Tibial nerve (tissue), 4 donors: ENCODE measurements at regions not wholly inside any gene's neighbourhood (a gene's known extent, or its start where the extent isn't known, plus 50 kb on each side); places are given as distances from the start of the nearest gene placed in this dataset.

Experiments
- DNase-seq, 2 donors: peaks; one replicate each; pipeline ENCODE4 v3.0.0-alpha.2; 2019; ENCODE audit warnings: low spot score in 2 of 2
- H3K27ac ChIP-seq, 4 donors: fragments of 200-600 bp; sonication (generic) in 3 of 4; one replicate each; pipeline ENCODE4 v1.5.1; 2017 to 2019; ENCODE audit warnings: mild to moderate bottlenecking in 1 of 4
- H3K27me3 ChIP-seq, 2 donors: fragments of 200-600 bp; sonication (generic) in 1 of 2; one replicate each; pipeline versions ENCODE4 v1.5.1 to v1.6.0; 2017 to 2019
- H3K36me3 ChIP-seq, 3 donors: fragments of 200-600 bp; sonication (generic); one replicate each; pipeline ENCODE4 v1.5.1; 2018 to 2019
- H3K4me1 ChIP-seq, 4 donors: fragments of 200-600 bp; sonication (generic) in 3 of 4; one replicate each; pipeline ENCODE4 v1.5.1; 2017 to 2019
- H3K4me3 ChIP-seq, 4 donors: fragments of 200-600 bp; sonication (generic) in 3 of 4; one replicate each; pipeline ENCODE4 v1.5.1; 2017 to 2019; ENCODE audit warnings: mild to moderate bottlenecking in 1 of 4, moderate library complexity in 1 of 4
- H3K9me3 ChIP-seq, 4 donors: fragments of 200-600 bp; sonication (generic) in 3 of 4; one replicate each; pipeline ENCODE4 v1.5.1; 2017 to 2019
- EP300 ChIP-seq, 2 donors: sonication (generic); formaldehyde crosslinking; IDR thresholded peaks; one replicate each; pipeline ENCODE4 v1.6.1; 2017; ENCODE audit warnings: antibody characterized with exemption in 2 of 2, mild to moderate bottlenecking in 1 of 2
- POLR2A ChIP-seq, 2 donors: fragments of 450-650 bp; IDR thresholded peaks; one replicate each; pipeline ENCODE4 v1.6.1; 2017; ENCODE audit warnings: antibody characterized with exemption in 2 of 2, mild to moderate bottlenecking in 2 of 2, moderate library complexity in 2 of 2
- WGBS, 2 donors: methylation state at CpG; one replicate each; pipeline ENCODE4 v1.1.5; 2018; 5-methylcytosine and 5-hydroxymethylcytosine counted together
- TF ChIP-seq, protein P1 (sequence below), 5 experiments: fragments of 200-600 bp in 3 of 5; fragments of 450-650 bp in 2 of 5; sonication (generic) in 3 of 5; IDR thresholded peaks; one replicate each; pipeline ENCODE4 v1.5.1; 2016 to 2019; ENCODE audit warnings: antibody characterized with exemption in 5 of 5, mild to moderate bottlenecking in 3 of 5, moderate library complexity in 2 of 5

DNA sequence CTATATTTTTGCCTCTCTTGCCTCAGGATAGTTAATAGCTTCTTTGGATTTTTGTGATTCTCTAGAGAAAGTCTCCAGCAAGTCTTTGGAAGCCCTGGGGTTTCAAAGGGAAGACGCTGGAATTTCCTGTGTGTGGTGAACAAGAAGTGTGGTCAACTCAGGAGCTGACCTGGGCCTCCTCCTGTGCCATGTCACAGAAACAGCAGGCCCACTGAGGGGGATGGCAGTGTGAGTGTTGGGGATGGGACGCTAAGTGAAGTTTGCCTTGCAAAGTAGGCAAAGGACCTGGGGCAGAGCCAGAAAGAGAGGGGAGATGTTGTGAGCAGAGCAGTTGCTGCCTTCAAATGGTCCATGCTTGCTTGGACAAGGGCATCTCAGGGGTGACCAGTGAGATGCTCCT, 226.3 kb downstream of the DMRT2 start:
- Histone ChIP-seq H3K9me3 (no peaks in the 10 kb centered on the region), H3K27ac (no peak overlapping the region), H3K27me3 (no peaks in the 10 kb centered on the region), H3K4me3 (no peak overlapping the region), H3K36me3 (no peaks in the 10 kb centered on the region), H3K4me1 (no peaks in the 10 kb centered on the region)
- 42 to 66% methylated on average over 2 of the region's 2 CpGs for WGBS, 2 donors
- TF ChIP-seq EP300 (IDR thresholded peaks at IDR 0.05) (no peak), POLR2A (IDR thresholded peaks at IDR 0.05) (no peak)
- TF ChIP-seq, protein P1, sequence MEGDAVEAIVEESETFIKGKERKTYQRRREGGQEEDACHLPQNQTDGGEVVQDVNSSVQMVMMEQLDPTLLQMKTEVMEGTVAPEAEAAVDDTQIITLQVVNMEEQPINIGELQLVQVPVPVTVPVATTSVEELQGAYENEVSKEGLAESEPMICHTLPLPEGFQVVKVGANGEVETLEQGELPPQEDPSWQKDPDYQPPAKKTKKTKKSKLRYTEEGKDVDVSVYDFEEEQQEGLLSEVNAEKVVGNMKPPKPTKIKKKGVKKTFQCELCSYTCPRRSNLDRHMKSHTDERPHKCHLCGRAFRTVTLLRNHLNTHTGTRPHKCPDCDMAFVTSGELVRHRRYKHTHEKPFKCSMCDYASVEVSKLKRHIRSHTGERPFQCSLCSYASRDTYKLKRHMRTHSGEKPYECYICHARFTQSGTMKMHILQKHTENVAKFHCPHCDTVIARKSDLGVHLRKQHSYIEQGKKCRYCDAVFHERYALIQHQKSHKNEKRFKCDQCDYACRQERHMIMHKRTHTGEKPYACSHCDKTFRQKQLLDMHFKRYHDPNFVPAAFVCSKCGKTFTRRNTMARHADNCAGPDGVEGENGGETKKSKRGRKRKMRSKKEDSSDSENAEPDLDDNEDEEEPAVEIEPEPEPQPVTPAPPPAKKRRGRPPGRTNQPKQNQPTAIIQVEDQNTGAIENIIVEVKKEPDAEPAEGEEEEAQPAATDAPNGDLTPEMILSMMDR (IDR thresholded peaks at IDR 0.05): no peak
- DNase-seq: no peak

GRCh38 chr9:1284727-1285126, 234.6 kb downstream of the DMRT2 start:
- Histone ChIP-seq H3K9me3 (no peaks in the 10 kb centered on the region), H3K36me3 (no peaks in the 10 kb centered on the region), H3K4me3 (no peak overlapping the region), H3K4me1 (no peaks in the 10 kb centered on the region), H3K27ac (no peak overlapping the region), H3K27me3 (no peaks in the 10 kb centered on the region)
- TF ChIP-seq POLR2A (IDR thresholded peaks at IDR 0.05): no peak
- TF ChIP-seq, protein P1 (IDR thresholded peaks at IDR 0.05): no peak
- TF ChIP-seq EP300 (IDR thresholded peaks at IDR 0.05): no peak
- DNase-seq: no peak
- WGBS, 2 donors: 88 to 92% methylated on average over 2 of the region's 2 CpGs

DNA sequence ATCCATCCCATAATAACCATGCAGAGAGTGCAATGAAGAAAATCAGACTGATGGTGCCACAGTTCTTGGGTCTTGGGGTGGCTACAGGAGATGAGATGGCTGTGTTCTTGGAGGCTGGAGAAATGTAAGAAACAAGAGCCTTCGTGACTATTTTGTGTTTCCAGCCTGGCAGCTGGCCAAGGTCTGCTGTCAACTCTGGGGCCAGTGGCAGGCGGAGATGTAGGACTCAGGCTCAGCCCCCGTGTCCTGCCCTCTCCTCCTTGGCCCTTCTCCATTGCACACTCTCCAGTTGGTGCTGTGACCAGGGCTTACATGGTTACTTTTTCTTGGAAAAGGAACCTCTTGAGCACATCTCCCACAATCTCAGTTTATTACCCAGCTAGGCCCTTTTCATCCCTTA, 235.4 kb downstream of the DMRT2 start:
- 26 to 36% methylated on average over 3 of the region's 3 CpGs for WGBS, 2 donors
- H3K27ac ChIP-seq: no peak overlapping the region
- TF ChIP-seq, protein P1 (IDR thresholded peaks at IDR 0.05): no peak
- TF ChIP-seq POLR2A (IDR thresholded peaks at IDR 0.05) (no peak), EP300 (IDR thresholded peaks at IDR 0.05) (no peak)
- H3K27me3 ChIP-seq: no peaks in the 10 kb centered on the region
- no peaks in the 10 kb centered on the region for H3K36me3 ChIP-seq
- no peaks in the 10 kb centered on the region for H3K4me1 ChIP-seq
- H3K4me3 ChIP-seq: no peak overlapping the region
- no peak for DNase-seq
- no peaks in the 10 kb centered on the region for H3K9me3 ChIP-seq

DNA sequence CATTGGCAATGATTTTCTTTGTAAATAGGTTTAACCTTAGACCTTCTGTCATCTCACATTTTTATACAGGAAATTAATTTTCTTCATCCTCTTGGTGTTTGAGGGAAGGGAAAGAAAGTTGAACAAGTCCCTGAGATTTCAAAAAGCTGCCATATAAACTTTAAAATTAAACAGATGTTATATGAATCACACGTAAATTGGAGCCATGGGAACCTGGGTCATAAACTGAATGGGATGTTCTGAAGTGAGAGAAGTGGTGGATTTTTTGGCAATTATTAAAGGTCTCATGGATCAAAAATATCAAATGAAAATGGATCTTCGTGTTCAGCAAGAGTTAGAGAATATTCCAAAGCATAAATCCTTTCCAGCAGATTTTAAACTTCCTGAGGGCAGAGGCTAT, 242.2 kb downstream of the DMRT2 start:
- H3K4me1 ChIP-seq: no peaks in the 10 kb centered on the region
- TF ChIP-seq, protein P1 (IDR thresholded peaks at IDR 0.05): no peak
- TF ChIP-seq POLR2A (IDR thresholded peaks at IDR 0.05) (no peak), EP300 (IDR thresholded peaks at IDR 0.05) (no peak)
- no peaks in the 10 kb centered on the region for H3K36me3 ChIP-seq
- 44 to 45% methylated on average over 2 of the region's 2 CpGs for WGBS, 2 donors
- DNase-seq: no peak
- H3K9me3 ChIP-seq: peaks cover 0 to 3% (median 0%) of the 10 kb centered on the region in 4 donors
- H3K4me3 ChIP-seq: no peak overlapping the region
- H3K27ac ChIP-seq: no peak overlapping the region
- H3K27me3 ChIP-seq: no peaks in the 10 kb centered on the region

- Histone ChIP-seq H3K27ac (no peak overlapping the region), H3K4me1 (no peaks in the 10 kb centered on the region), H3K9me3 (peaks cover 0 to 3% (median 0%) of the 10 kb centered on the region in 4 donors), H3K4me3 (no peak overlapping the region), H3K36me3 (no peaks in the 10 kb centered on the region), H3K27me3 (no peaks in the 10 kb centered on the region)
- 50 to 61% methylated on average over 3 of the region's 3 CpGs for WGBS, 2 donors
- DNase-seq: no peak
- TF ChIP-seq, protein P1 (IDR thresholded peaks at IDR 0.05): no peak
- no peak for TF ChIP-seq EP300 (IDR thresholded peaks at IDR 0.05)
- no peak for TF ChIP-seq POLR2A (IDR thresholded peaks at IDR 0.05)
Measured at GRCh38 chr9:1294641-1295258, 244.6 kb downstream of the DMRT2 start.
